ENCODE measurements at regions not wholly inside any gene's neighbourhood (a gene's known extent, or its start where the extent isn't known, plus 50 kb on each side); places are given as distances from the start of the nearest gene placed in this dataset.

- DNase-seq: peak in 1 of 3 experiments; percentile 29
Measured at GRCh38 chr9:99592834-99593574, 228.7 kb upstream of the NR4A3 start.

- DNase-seq: peak in 2 of 3 experiments; percentile 56 to 81
Measured at GRCh38 chr9:99593610-99594009, 228.1 kb upstream of the NR4A3 start.

- DNase-seq: no peak
Measured at GRCh38 chr9:99594056-99594780, 227.5 kb upstream of the NR4A3 start.

- DNase-seq: no peak
Measured at GRCh38 chr9:99595796-99596195, 225.9 kb upstream of the NR4A3 start.

- peak in 1 of 3 experiments; percentile 10 for DNase-seq
Measured at GRCh38 chr9:99601571-99602111, 220.0 kb upstream of the NR4A3 start.

- no peak for DNase-seq
Measured at GRCh38 chr9:99602854-99603253, 218.8 kb upstream of the NR4A3 start.

GRCh38 chr9:99605016-99605743, 216.5 kb upstream of the NR4A3 start:
- peak in 1 of 3 experiments; percentile 34 for DNase-seq

- peak in 1 of 3 experiments; percentile 65 for DNase-seq
Measured at GRCh38 chr9:99606296-99606695, 215.4 kb upstream of the NR4A3 start.

GRCh38 chr9:99606957-99607356, 214.7 kb upstream of the NR4A3 start:
- peak in 2 of 3 experiments; percentile 83 to 98 for DNase-seq

- DNase-seq: peak in 2 of 3 experiments; percentile 41 to 69
Measured at GRCh38 chr9:99607842-99608448, 213.7 kb upstream of the NR4A3 start.

GRCh38 chr9:99614341-99614740, 207.3 kb upstream of the NR4A3 start:
- no peak for DNase-seq

- DNase-seq: no peak
Measured at GRCh38 chr9:99621040-99621439, 200.6 kb upstream of the NR4A3 start.

GRCh38 chr9:99622679-99623078, 199.0 kb upstream of the NR4A3 start:
- DNase-seq: no peak

- DNase-seq: no peak
Measured at GRCh38 chr9:99623780-99624364, 197.8 kb upstream of the NR4A3 start.

- DNase-seq: no peak
Measured at GRCh38 chr9:99624499-99625233, 197.0 kb upstream of the NR4A3 start.

- DNase-seq: no peak
Measured at GRCh38 chr9:99626426-99626825, 195.3 kb upstream of the NR4A3 start.

GRCh38 chr9:99628285-99628684, 193.4 kb upstream of the NR4A3 start:
- no peak for DNase-seq

GRCh38 chr9:99628849-99629620, 192.7 kb upstream of the NR4A3 start:
- no peak for DNase-seq

- no peak for DNase-seq
Measured at GRCh38 chr9:99632349-99633038, 189.2 kb upstream of the NR4A3 start.

- no peak for DNase-seq
Measured at GRCh38 chr9:99633265-99633664, 188.4 kb upstream of the NR4A3 start.
